GM23248 (cell line): ENCODE measurements at regions not wholly inside any gene's neighbourhood (a gene's known extent, or its start where the extent isn't known, plus 50 kb on each side); places are given as distances from the start of the nearest gene placed in this dataset.
"Not testable (repeated sequence)": the region's sequence is repeated elsewhere in the genome, so short reads cannot be mapped to it uniquely, and the experiment has no call there.

Experiments used
- EZH2 ChIP-seq: fragments of 200-600 bp; sonication (generic); IDR thresholded peaks from 2 replicates; pipeline ENCODE4 v1.6.1; 2018; ENCODE audit warnings: antibody characterized with exemption, mild to moderate bottlenecking; ENCODE audit not compliant: insufficient read depth, poor library complexity, severe bottlenecking
- EZH2phosphoT487 ChIP-seq: fragments of 200-600 bp; sonication (generic); IDR thresholded peaks from 2 replicates; pipeline ENCODE4 v1.6.1; 2018; ENCODE audit warnings: antibody characterized with exemption, moderate library complexity, mild to moderate bottlenecking, low read depth; ENCODE audit not compliant: insufficient read depth

- TF ChIP-seq EZH2phosphoT487, EZH2: not testable (repeated sequence)
Measured at GRCh38 chr5:34329611-34330108, 286.6 kb upstream of the C1QTNF3 start.
